ENCODE measurements at regions not wholly inside any gene's neighbourhood (a gene's known extent, or its start where the extent isn't known, plus 50 kb on each side); places are given as distances from the start of the nearest gene placed in this dataset.

DNA sequence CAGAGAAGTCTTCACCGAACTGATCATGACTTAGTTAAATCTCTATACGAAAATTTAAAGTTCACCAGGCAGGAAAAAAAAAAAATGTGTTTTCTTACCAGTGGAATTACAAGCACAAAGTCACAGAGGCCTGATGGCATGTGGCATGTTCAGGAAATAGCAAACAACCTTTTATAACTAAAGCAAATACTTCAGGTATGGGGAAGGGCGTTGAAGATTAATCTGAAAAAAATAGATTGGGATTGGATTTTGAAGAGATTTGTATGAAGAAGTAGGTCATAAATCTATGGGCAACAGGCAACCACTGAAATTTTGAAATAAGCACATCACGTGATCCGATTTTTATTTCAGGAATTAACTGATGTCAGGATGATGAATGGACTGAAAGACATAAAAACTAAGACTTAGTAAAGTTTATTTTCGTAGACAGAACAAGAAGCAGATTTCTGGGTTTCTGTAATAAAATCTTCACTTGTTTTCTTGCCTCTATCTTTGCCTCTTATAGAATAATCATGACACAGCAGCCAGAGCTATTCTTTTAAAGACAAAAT lies 295.9 kb upstream of the ADGRL4 start:
- peaks cover 3% of the 10 kb centered on the region for H3F3A ChIP-seq (ENCODE audit: insufficient read depth, low read length, poor library complexity, severe bottlenecking)
- TF ChIP-seq EZH2 (IDR thresholded peaks at IDR 0.05; ENCODE audit: borderline replicate concordance, insufficient read depth, low read length, poor library complexity, severe bottlenecking), result no peak
- no peak for TF ChIP-seq TAF1 (IDR thresholded peaks at IDR 0.05; ENCODE audit: low read depth)
- TF ChIP-seq SMC3 (conservative IDR thresholded peaks at IDR 0.05; ENCODE audit: poor library complexity), result no peak
- no peak for TF ChIP-seq POLR2AphosphoS5 (IDR thresholded peaks at IDR 0.05)
- no peak for TF ChIP-seq EP300 (conservative IDR thresholded peaks at IDR 0.05; ENCODE audit: poor library complexity, severe bottlenecking)
- TF ChIP-seq RAD21 (conservative IDR thresholded peaks at IDR 0.05), result no peak
- TF ChIP-seq MXI1 (conservative IDR thresholded peaks at IDR 0.05; ENCODE audit: poor library complexity, severe bottlenecking), result no peak
- TF ChIP-seq CTCF (IDR thresholded peaks at IDR 0.05; ENCODE audit: poor library complexity, severe bottlenecking), result no peak
- TF ChIP-seq, protein P1, sequence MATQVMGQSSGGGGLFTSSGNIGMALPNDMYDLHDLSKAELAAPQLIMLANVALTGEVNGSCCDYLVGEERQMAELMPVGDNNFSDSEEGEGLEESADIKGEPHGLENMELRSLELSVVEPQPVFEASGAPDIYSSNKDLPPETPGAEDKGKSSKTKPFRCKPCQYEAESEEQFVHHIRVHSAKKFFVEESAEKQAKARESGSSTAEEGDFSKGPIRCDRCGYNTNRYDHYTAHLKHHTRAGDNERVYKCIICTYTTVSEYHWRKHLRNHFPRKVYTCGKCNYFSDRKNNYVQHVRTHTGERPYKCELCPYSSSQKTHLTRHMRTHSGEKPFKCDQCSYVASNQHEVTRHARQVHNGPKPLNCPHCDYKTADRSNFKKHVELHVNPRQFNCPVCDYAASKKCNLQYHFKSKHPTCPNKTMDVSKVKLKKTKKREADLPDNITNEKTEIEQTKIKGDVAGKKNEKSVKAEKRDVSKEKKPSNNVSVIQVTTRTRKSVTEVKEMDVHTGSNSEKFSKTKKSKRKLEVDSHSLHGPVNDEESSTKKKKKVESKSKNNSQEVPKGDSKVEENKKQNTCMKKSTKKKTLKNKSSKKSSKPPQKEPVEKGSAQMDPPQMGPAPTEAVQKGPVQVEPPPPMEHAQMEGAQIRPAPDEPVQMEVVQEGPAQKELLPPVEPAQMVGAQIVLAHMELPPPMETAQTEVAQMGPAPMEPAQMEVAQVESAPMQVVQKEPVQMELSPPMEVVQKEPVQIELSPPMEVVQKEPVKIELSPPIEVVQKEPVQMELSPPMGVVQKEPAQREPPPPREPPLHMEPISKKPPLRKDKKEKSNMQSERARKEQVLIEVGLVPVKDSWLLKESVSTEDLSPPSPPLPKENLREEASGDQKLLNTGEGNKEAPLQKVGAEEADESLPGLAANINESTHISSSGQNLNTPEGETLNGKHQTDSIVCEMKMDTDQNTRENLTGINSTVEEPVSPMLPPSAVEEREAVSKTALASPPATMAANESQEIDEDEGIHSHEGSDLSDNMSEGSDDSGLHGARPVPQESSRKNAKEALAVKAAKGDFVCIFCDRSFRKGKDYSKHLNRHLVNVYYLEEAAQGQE (IDR thresholded peaks at IDR 0.05; ENCODE audit: borderline replicate concordance), result no peak
- H4K20me1 ChIP-seq (ENCODE audit: insufficient read depth), result no peaks in the 10 kb centered on the region
- H2AFZ ChIP-seq (ENCODE audit: low read depth, low read length), result no peak overlapping the region
- no peaks in the 10 kb centered on the region for H3K36me3 ChIP-seq (ENCODE audit: insufficient read depth, low read length)
- no peak overlapping the region for H3K4me3 ChIP-seq (ENCODE audit: low read length)
- no peaks in the 10 kb centered on the region for H3K79me2 ChIP-seq (replicated peaks; ENCODE audit: insufficient read depth, low read length)
- H3K9me2 ChIP-seq (ENCODE audit: insufficient read depth, low read length), result no peaks in the 10 kb centered on the region
- H3K27me3 ChIP-seq (ENCODE audit: insufficient read depth, low read depth, low read length), result no peaks in the 10 kb centered on the region
- H3K9ac ChIP-seq (ENCODE audit: low read length), result no peak overlapping the region
- H3K9me3 ChIP-seq (ENCODE audit: low read length), result no peaks in the 10 kb centered on the region
- H3K27ac ChIP-seq (ENCODE audit: low read length), result no peak overlapping the region
- no peak overlapping the region for H3K4me2 ChIP-seq (ENCODE audit: low read length)

- Histone ChIP-seq H3K36me3 (ENCODE audit: insufficient read depth, low read length) (no peaks in the 10 kb centered on the region), H3K9me3 (ENCODE audit: low read length) (no peaks in the 10 kb centered on the region), H2AFZ (ENCODE audit: low read depth, low read length) (no peak overlapping the region), H3K9ac (ENCODE audit: low read length) (no peak overlapping the region), H3K79me2 (replicated peaks; ENCODE audit: insufficient read depth, low read length) (no peaks in the 10 kb centered on the region), H3K4me3 (ENCODE audit: low read length) (no peak overlapping the region), H3K4me2 (ENCODE audit: low read length) (no peak overlapping the region), H3F3A (ENCODE audit: insufficient read depth, low read length, poor library complexity, severe bottlenecking) (no peaks in the 10 kb centered on the region), H4K20me1 (ENCODE audit: insufficient read depth) (no peaks in the 10 kb centered on the region), H3K9me2 (ENCODE audit: insufficient read depth, low read length) (no peaks in the 10 kb centered on the region), H3K27ac (ENCODE audit: low read length) (no peak overlapping the region), H3K27me3 (ENCODE audit: insufficient read depth, low read depth, low read length) (no peaks in the 10 kb centered on the region)
- TF ChIP-seq TAF1 (IDR thresholded peaks at IDR 0.05; ENCODE audit: low read depth) (no peak), MXI1 (conservative IDR thresholded peaks at IDR 0.05; ENCODE audit: poor library complexity, severe bottlenecking) (no peak), CTCF (IDR thresholded peaks at IDR 0.05; ENCODE audit: poor library complexity, severe bottlenecking) (no peak), POLR2AphosphoS5 (IDR thresholded peaks at IDR 0.05) (no peak), EZH2 (IDR thresholded peaks at IDR 0.05; ENCODE audit: borderline replicate concordance, insufficient read depth, low read length, poor library complexity, severe bottlenecking) (no peak), RAD21 (conservative IDR thresholded peaks at IDR 0.05) (no peak), EP300 (conservative IDR thresholded peaks at IDR 0.05; ENCODE audit: poor library complexity, severe bottlenecking) (no peak), SMC3 (conservative IDR thresholded peaks at IDR 0.05; ENCODE audit: poor library complexity) (no peak)
- TF ChIP-seq, protein P1 (IDR thresholded peaks at IDR 0.05; ENCODE audit: borderline replicate concordance), result no peak
Measured at GRCh38 chr1:79295967-79296366, 289.4 kb upstream of the ADGRL4 start.

All from neural cell (in vitro differentiated cells).